IPS-NIHi7 (cell line): ENCODE measurements at regions not wholly inside any gene's neighbourhood (a gene's known extent, or its start where the extent isn't known, plus 50 kb on each side); places are given as distances from the start of the nearest gene placed in this dataset.
"Not testable (repeated sequence)": the region's sequence is repeated elsewhere in the genome, so short reads cannot be mapped to it uniquely, and the experiment has no call there.

ENCODE experiments used
- DNase-seq: peaks from one replicate; pipeline ENCODE4 v3.0.0; 2012; ENCODE audit warnings: mixed read lengths; ENCODE audit errors: extremely low spot score

- DNase-seq = no peak
Observed at GRCh38 chr1:101420406-101420805, 183.6 kb downstream of the S1PR1 start.

- DNase-seq = not testable (repeated sequence)
Observed at GRCh38 chr1:101428083-101428482, 191.3 kb downstream of the S1PR1 start.

- no peak for DNase-seq
Observed at GRCh38 chr1:101428562-101428961, 191.7 kb downstream of the S1PR1 start.

- no peak for DNase-seq
Observed at GRCh38 chr1:101431956-101432510, 195.2 kb downstream of the S1PR1 start.

GRCh38 chr1:101435831-101436511, 199.2 kb downstream of the S1PR1 start:
- DNase-seq = no peak

- DNase-seq = no peak
Observed at GRCh38 chr1:101437800-101438199, 201.0 kb downstream of the S1PR1 start.

- DNase-seq = peak; percentile 48
Observed at GRCh38 chr1:101438359-101438758, 201.5 kb downstream of the S1PR1 start.

- DNase-seq = no peak
Observed at GRCh38 chr1:101440485-101440884, 203.7 kb downstream of the S1PR1 start.

GRCh38 chr1:101444381-101444780, 207.6 kb downstream of the S1PR1 start:
- no peak for DNase-seq

- no peak for DNase-seq
Observed at GRCh38 chr1:101444873-101445618, 208.2 kb downstream of the S1PR1 start.

- no peak for DNase-seq
Observed at GRCh38 chr1:101448018-101448417, 211.2 kb downstream of the S1PR1 start.

- DNase-seq = not testable (repeated sequence)
Observed at GRCh38 chr1:101450691-101451090, 213.9 kb downstream of the S1PR1 start.

GRCh38 chr1:101451888-101452287, 215.1 kb downstream of the S1PR1 start:
- DNase-seq = no peak

GRCh38 chr1:101452825-101453224, 216.0 kb downstream of the S1PR1 start:
- DNase-seq = no peak

- no peak for DNase-seq
Observed at GRCh38 chr1:101453844-101454243, 217.0 kb downstream of the S1PR1 start.

GRCh38 chr1:101455166-101455565, 218.3 kb downstream of the S1PR1 start:
- no peak for DNase-seq

- DNase-seq = no peak
Observed at GRCh38 chr1:101460739-101461138, 223.9 kb downstream of the S1PR1 start.

- DNase-seq = no peak
Observed at GRCh38 chr1:101463195-101463594, 226.4 kb downstream of the S1PR1 start.

GRCh38 chr1:101465941-101466340, 229.1 kb downstream of the S1PR1 start:
- no peak for DNase-seq

- DNase-seq = peak; percentile 51
Observed at GRCh38 chr1:101474039-101474665, 237.3 kb downstream of the S1PR1 start.

GRCh38 chr1:101476541-101476940, 239.7 kb downstream of the S1PR1 start:
- DNase-seq = no peak

GRCh38 chr1:101479945-101480344, 243.1 kb downstream of the S1PR1 start:
- DNase-seq = no peak

- DNase-seq = no peak
Observed at GRCh38 chr1:101482306-101482705, 245.5 kb downstream of the S1PR1 start.
